ENCODE measurements at regions not wholly inside any gene's neighbourhood (a gene's known extent, or its start where the extent isn't known, plus 50 kb on each side); places are given as distances from the start of the nearest gene placed in this dataset.

GRCh38 chr5:130965360-130965759, 199.7 kb downstream of the HINT1 start:
- no peaks in the 10 kb centered on the region for H3K9me3 Mint-ChIP-seq (ENCODE audit: unreplicated experiment)
- BruUV-seq (replicated peaks) = no TSS peak
- intact Hi-C loops (cut with micrococcal nuclease) = no loop called here
- H3K36me3 Mint-ChIP-seq (ENCODE audit: insufficient read depth, unreplicated experiment) = no peaks in the 10 kb centered on the region
- no peak overlapping the region for H3K27ac Mint-ChIP-seq (ENCODE audit: low read depth, unreplicated experiment)
- ChIA-PET CTCF (interaction anchor here (0.6 kb wide), 1 partner anchor 1113 kb away, joined by 5 read pairs; no protein-coding TSS in a partner anchor), POLR2A (no interaction called here)
- no peak overlapping the region for H3K4me3 Mint-ChIP-seq (ENCODE audit: unreplicated experiment)
- peaks cover 6% of the 10 kb centered on the region for H3K4me1 Mint-ChIP-seq (ENCODE audit: insufficient read depth, unreplicated experiment)
- H3K27me3 Mint-ChIP-seq (ENCODE audit: insufficient read depth, unreplicated experiment) = no peaks in the 10 kb centered on the region
- DNase-seq (ENCODE audit: unreplicated experiment) = no peak
- TF ChIP-seq CTCF (IDR thresholded peaks at IDR 0.05; ENCODE audit: unreplicated experiment) = no peak

- no peak for DNase-seq (ENCODE audit: unreplicated experiment)
- CTCF ChIA-PET = interaction anchor here (0.5 kb wide), 1 partner anchor 237 kb away, joined by 3 read pairs; no protein-coding TSS in a partner anchor
- peaks cover 3% of the 10 kb centered on the region for H3K9me3 Mint-ChIP-seq (ENCODE audit: unreplicated experiment)
- POLR2A ChIA-PET = interaction anchor here (0.7 to 1.0 kb wide), 4 partner anchors 11 to 1333 kb away, joined by 3 to 4 read pairs (median 4); no protein-coding TSS in a partner anchor
- no peak overlapping the region for H3K4me3 Mint-ChIP-seq (ENCODE audit: unreplicated experiment)
- H3K4me1 Mint-ChIP-seq (ENCODE audit: insufficient read depth, unreplicated experiment) = peaks cover 6% of the 10 kb centered on the region
- TF ChIP-seq CTCF (IDR thresholded peaks at IDR 0.05; ENCODE audit: unreplicated experiment) = no peak
- H3K27ac Mint-ChIP-seq (ENCODE audit: low read depth, unreplicated experiment) = no peak overlapping the region
- BruUV-seq (replicated peaks) = no TSS peak
- intact Hi-C loops (cut with micrococcal nuclease) = no loop called here
- H3K27me3 Mint-ChIP-seq (ENCODE audit: insufficient read depth, unreplicated experiment) = no peaks in the 10 kb centered on the region
- no peaks in the 10 kb centered on the region for H3K36me3 Mint-ChIP-seq (ENCODE audit: insufficient read depth, unreplicated experiment)
Measured at GRCh38 chr5:130964231-130965202, 200.5 kb downstream of the HINT1 start.

- TF ChIP-seq CTCF (IDR thresholded peaks at IDR 0.05; ENCODE audit: unreplicated experiment) = no peak
- ChIA-PET CTCF (interaction anchor here (0.6 kb wide), 1 partner anchor 145 kb away, joined by 3 read pairs; no protein-coding TSS in a partner anchor), POLR2A (interaction anchor here (0.8 to 1.0 kb wide), 3 partner anchors 10 to 1332 kb away, joined by 3 to 4 read pairs (median 4); no protein-coding TSS in a partner anchor)
- no peak overlapping the region for H3K27ac Mint-ChIP-seq (ENCODE audit: low read depth, unreplicated experiment)
- intact Hi-C loops (cut with micrococcal nuclease) = no loop called here
- peaks cover 6% of the 10 kb centered on the region for H3K4me1 Mint-ChIP-seq (ENCODE audit: insufficient read depth, unreplicated experiment)
- peak; percentile 17 for DNase-seq (ENCODE audit: unreplicated experiment)
- H3K36me3 Mint-ChIP-seq (ENCODE audit: insufficient read depth, unreplicated experiment) = no peaks in the 10 kb centered on the region
- H3K27me3 Mint-ChIP-seq (ENCODE audit: insufficient read depth, unreplicated experiment) = no peaks in the 10 kb centered on the region
- no TSS peak for BruUV-seq (replicated peaks)
- peaks cover 5% of the 10 kb centered on the region for H3K9me3 Mint-ChIP-seq (ENCODE audit: unreplicated experiment)
- H3K4me3 Mint-ChIP-seq (ENCODE audit: unreplicated experiment) = no peak overlapping the region
Measured at GRCh38 chr5:130963798-130964197, 201.3 kb downstream of the HINT1 start.

GRCh38 chr5:130957151-130957550, 207.9 kb downstream of the HINT1 start:
- H3K9me3 Mint-ChIP-seq (ENCODE audit: unreplicated experiment) = peaks cover 5% of the 10 kb centered on the region

More at GRCh38 chr5:130957151-130957550, 207.9 kb downstream of the HINT1 start:
- H3K36me3 Mint-ChIP-seq (ENCODE audit: insufficient read depth, unreplicated experiment) = no peaks in the 10 kb centered on the region
- no peak overlapping the region for H3K4me3 Mint-ChIP-seq (ENCODE audit: unreplicated experiment)
- BruUV-seq (replicated peaks) = no TSS peak
- H3K27me3 Mint-ChIP-seq (ENCODE audit: insufficient read depth, unreplicated experiment) = no peaks in the 10 kb centered on the region
- no peak overlapping the region for H3K27ac Mint-ChIP-seq (ENCODE audit: low read depth, unreplicated experiment)
- ChIA-PET POLR2A (interaction anchor here (1.0 kb wide), 1 partner anchor 9 kb away, joined by 3 read pairs; no protein-coding TSS in a partner anchor), CTCF (no interaction called here)
- intact Hi-C loops (cut with micrococcal nuclease) = no loop called here
- H3K4me1 Mint-ChIP-seq (ENCODE audit: insufficient read depth, unreplicated experiment) = no peaks in the 10 kb centered on the region
- TF ChIP-seq CTCF (IDR thresholded peaks at IDR 0.05; ENCODE audit: unreplicated experiment) = no peak
- DNase-seq (ENCODE audit: unreplicated experiment) = no peak
